ENCODE measurements at regions not wholly inside any gene's neighbourhood (a gene's known extent, or its start where the extent isn't known, plus 50 kb on each side); places are given as distances from the start of the nearest gene placed in this dataset.

GRCh38 chr2:234287650-234288049 is 209.2 kb downstream of the ARL4C start:
- Histone ChIP-seq H3K36me3 (no peaks in the 10 kb centered on the region), H3K4me1 (peaks cover 25% of the 10 kb centered on the region), H3K27ac (no peak overlapping the region), H3K4me3 (no peak overlapping the region), H3K9me3 (replicated peaks) (0 out of 2 replicates have a peak, but pooled peaks cover 3% of the 10 kb centered on the region), H3K27me3 (no peaks in the 10 kb centered on the region)
- DNase-seq: no peak

- Histone ChIP-seq H3K27me3 (no peaks in the 10 kb centered on the region), H3K4me3 (no peak overlapping the region), H3K27ac (no peak overlapping the region), H3K9me3 (replicated peaks) (0 out of 2 replicates have a peak, but pooled peaks cover 3% of the 10 kb centered on the region), H3K36me3 (no peaks in the 10 kb centered on the region), H3K4me1 (peaks cover 21% of the 10 kb centered on the region)
- peak in 1 of 2 experiments; percentile 52 for DNase-seq
These were observed 209.9 kb downstream of the ARL4C start for GRCh38 chr2:234286956-234287355.

- no peaks in the 10 kb centered on the region for H3K36me3 ChIP-seq
- 0 out of 2 replicates have a peak, but pooled peaks cover 3% of the 10 kb centered on the region for H3K9me3 ChIP-seq (replicated peaks)
- DNase-seq: no peak
- no peak overlapping the region for H3K4me3 ChIP-seq
- H3K27ac ChIP-seq: no peak overlapping the region
- no peaks in the 10 kb centered on the region for H3K27me3 ChIP-seq
- H3K4me1 ChIP-seq: peaks cover 15% of the 10 kb centered on the region
These were observed 210.7 kb downstream of the ARL4C start for GRCh38 chr2:234286118-234286598.

GRCh38 chr2:234285541-234285940 is 211.3 kb downstream of the ARL4C start:
- Histone ChIP-seq H3K27me3 (no peaks in the 10 kb centered on the region), H3K9me3 (replicated peaks) (0 out of 2 replicates have a peak, but pooled peaks cover 3% of the 10 kb centered on the region), H3K4me3 (no peak overlapping the region), H3K36me3 (no peaks in the 10 kb centered on the region), H3K27ac (no peak overlapping the region), H3K4me1 (peaks cover 14% of the 10 kb centered on the region)
- no peak for DNase-seq

GRCh38 chr2:234279637-234280036 is 217.2 kb downstream of the ARL4C start:
- no peak overlapping the region for H3K4me3 ChIP-seq
- peaks cover 5% of the 10 kb centered on the region for H3K4me1 ChIP-seq
- peaks cover 3% of the 10 kb centered on the region; the same call in 1 of the 2 replicates for H3K9me3 ChIP-seq (replicated peaks)
- peak; percentile 70 to 81 for DNase-seq
- no peak overlapping the region for H3K27ac ChIP-seq
- no peaks in the 10 kb centered on the region for H3K36me3 ChIP-seq
- no peaks in the 10 kb centered on the region for H3K27me3 ChIP-seq

GRCh38 chr2:234278556-234279255 is 218.2 kb downstream of the ARL4C start:
- H3K27me3 ChIP-seq: no peaks in the 10 kb centered on the region
- peaks cover 3% of the 10 kb centered on the region; the same call in 1 of the 2 replicates for H3K9me3 ChIP-seq (replicated peaks)
- DNase-seq: no peak
- H3K27ac ChIP-seq: no peak overlapping the region
- no peaks in the 10 kb centered on the region for H3K36me3 ChIP-seq
- H3K4me3 ChIP-seq: no peak overlapping the region
- H3K4me1 ChIP-seq: peaks cover 5% of the 10 kb centered on the region

- Histone ChIP-seq H3K27me3 (no peaks in the 10 kb centered on the region), H3K4me1 (peaks cover 5% of the 10 kb centered on the region), H3K9me3 (replicated peaks) (peaks cover 2% of the 10 kb centered on the region; the same call in 1 of the 2 replicates), H3K27ac (no peak overlapping the region), H3K4me3 (no peak overlapping the region), H3K36me3 (no peaks in the 10 kb centered on the region)
- peak in 1 of 2 experiments; percentile 40 for DNase-seq
These were observed 221.4 kb downstream of the ARL4C start for GRCh38 chr2:234275515-234275914.

GRCh38 chr2:234273887-234274584 is 222.8 kb downstream of the ARL4C start:
- no peak for DNase-seq
- H3K4me1 ChIP-seq: no peaks in the 10 kb centered on the region

GRCh38 chr2:234272069-234272850 is 221.8 kb downstream of the SPP2 start:
- Histone ChIP-seq H3K4me1 (no peaks in the 10 kb centered on the region), H3K36me3 (no peaks in the 10 kb centered on the region)

More at GRCh38 chr2:234273887-234274584, 222.8 kb downstream of the ARL4C start:
- H3K9me3 ChIP-seq (replicated peaks): peaks cover 2% of the 10 kb centered on the region; the same call in 1 of the 2 replicates
- H3K4me3 ChIP-seq: no peak overlapping the region
- H3K27ac ChIP-seq: no peak overlapping the region
- no peaks in the 10 kb centered on the region for H3K36me3 ChIP-seq
- H3K27me3 ChIP-seq: no peaks in the 10 kb centered on the region

GRCh38 chr2:234271338-234271737 is 220.8 kb downstream of the SPP2 start:
- no peaks in the 10 kb centered on the region for H3K27me3 ChIP-seq
- no peaks in the 10 kb centered on the region for H3K36me3 ChIP-seq
- no peak for DNase-seq
- H3K27ac ChIP-seq: no peak overlapping the region
- no peak overlapping the region for H3K4me3 ChIP-seq
- no peaks in the 10 kb centered on the region for H3K4me1 ChIP-seq
- H3K9me3 ChIP-seq (replicated peaks): 0 out of 2 replicates have a peak, but pooled peaks cover 2% of the 10 kb centered on the region

More at GRCh38 chr2:234272069-234272850, 221.8 kb downstream of the SPP2 start:
- 0 out of 2 replicates have a peak, but pooled peaks cover 2% of the 10 kb centered on the region for H3K9me3 ChIP-seq (replicated peaks)
- no peak for DNase-seq
- no peaks in the 10 kb centered on the region for H3K27me3 ChIP-seq
- no peak overlapping the region for H3K27ac ChIP-seq
- H3K4me3 ChIP-seq: no peak overlapping the region

- Histone ChIP-seq H3K4me3 (no peak overlapping the region), H3K27me3 (no peaks in the 10 kb centered on the region), H3K4me1 (no peaks in the 10 kb centered on the region), H3K36me3 (no peaks in the 10 kb centered on the region), H3K27ac (no peak overlapping the region), H3K9me3 (replicated peaks) (0 out of 2 replicates have a peak, but pooled peaks cover 2% of the 10 kb centered on the region)
- DNase-seq: no peak
These were observed 219.3 kb downstream of the SPP2 start for GRCh38 chr2:234269769-234270204.

- no peaks in the 10 kb centered on the region for H3K4me1 ChIP-seq
- H3K27ac ChIP-seq: no peak overlapping the region
- DNase-seq: no peak
- no peaks in the 10 kb centered on the region for H3K27me3 ChIP-seq
- no peak overlapping the region for H3K4me3 ChIP-seq
- 0 out of 2 replicates have a peak, but pooled peaks cover 2% of the 10 kb centered on the region for H3K9me3 ChIP-seq (replicated peaks)
- H3K36me3 ChIP-seq: no peaks in the 10 kb centered on the region
These were observed 217.0 kb downstream of the SPP2 start for GRCh38 chr2:234267534-234267933.

- H3K36me3 ChIP-seq: no peaks in the 10 kb centered on the region
- H3K4me3 ChIP-seq: no peak overlapping the region
- no peaks in the 10 kb centered on the region for H3K4me1 ChIP-seq
- H3K9me3 ChIP-seq (replicated peaks): 0 out of 2 replicates have a peak, but pooled peaks cover 2% of the 10 kb centered on the region
- no peak overlapping the region for H3K27ac ChIP-seq
- no peak for DNase-seq
- H3K27me3 ChIP-seq: no peaks in the 10 kb centered on the region
These were observed 216.4 kb downstream of the SPP2 start for GRCh38 chr2:234266952-234267351.

- no peaks in the 10 kb centered on the region for H3K27me3 ChIP-seq
- no peaks in the 10 kb centered on the region for H3K4me1 ChIP-seq
- no peak for DNase-seq
- no peak overlapping the region for H3K4me3 ChIP-seq
- H3K27ac ChIP-seq: no peak overlapping the region
- no peaks in the 10 kb centered on the region for H3K9me3 ChIP-seq (replicated peaks)
- no peaks in the 10 kb centered on the region for H3K36me3 ChIP-seq
These were observed 214.7 kb downstream of the SPP2 start for GRCh38 chr2:234265206-234265605.
